Caco-2 (cell line): ENCODE measurements at regions not wholly inside any gene's neighbourhood (a gene's known extent, or its start where the extent isn't known, plus 50 kb on each side); places are given as distances from the start of the nearest gene placed in this dataset.

Source experiments
- BruUV-seq: library from RNA; stranded (reverse); fragments of 400-500 nt; replicated peaks from 2 replicates; lab custom pipeline; 2021; lab: Mats Ljungman, UMichigan
- CTCF ChIA-PET: fragments of 300-600 bp; sonication (Branson Sonifier 250); formaldehyde crosslinking; loops from one replicate; lab custom pipeline; 2022; ENCODE audit warnings: antibody characterized with exemption; lab: Charles Lee
- POLR2A ChIA-PET: fragments of 300-600 bp; sonication (Branson Sonifier 250); formaldehyde crosslinking; loops from one replicate; lab custom pipeline; 2022; ENCODE audit warnings: antibody characterized with exemption; lab: Charles Lee
- DNase-seq, 2 experiments: peaks; one replicate each; pipeline versions ENCODE4 v3.0.0 to v3.0.0-alpha.2; 2020 to 2022
- H3K27me3 ChIP-seq: replicated peaks from 2 replicates; pipeline ENCODE4 v1.6.0; 2011; ENCODE audit warnings: low read length; ENCODE audit not compliant: control insufficient read depth, insufficient read depth
- H3K36me3 ChIP-seq: 2 replicates; pipeline ENCODE4 v1.5.1; 2011; ENCODE audit warnings: low read length; ENCODE audit not compliant: control insufficient read depth, insufficient read depth
- H3K4me1 ChIP-seq: fragments of 250-450 bp; sonication (Bioruptor Pico); 2 replicates; pipeline ENCODE4 v1.5.1; 2020; ENCODE audit warnings: mild to moderate bottlenecking
- H3K4me3 ChIP-seq: 2 replicates; pipeline ENCODE4 v1.5.1; 2011; ENCODE audit warnings: low read depth, mild to moderate bottlenecking, control low read depth, low read length
- H3K9me3 ChIP-seq: fragments of 250-450 bp; sonication (Bioruptor Pico); 2 replicates; pipeline ENCODE4 v1.5.1; 2020; ENCODE audit warnings: mild to moderate bottlenecking, moderate library complexity
- H3K27ac Mint-ChIP-seq: one replicate; pipeline ENCODE4 v1.8.0; 2022; ENCODE audit warnings: mixed read lengths; ENCODE audit not compliant: unreplicated experiment
- H3K27me3 Mint-ChIP-seq: one replicate; pipeline ENCODE4 v1.8.0; 2022; ENCODE audit warnings: mixed read lengths; ENCODE audit not compliant: insufficient read depth, unreplicated experiment
- H3K36me3 Mint-ChIP-seq: one replicate; pipeline ENCODE4 v1.8.0; 2022; ENCODE audit warnings: mild to moderate bottlenecking, mixed read lengths; ENCODE audit not compliant: insufficient read depth, unreplicated experiment
- H3K4me1 Mint-ChIP-seq: one replicate; pipeline ENCODE4 v1.8.0; 2022; ENCODE audit warnings: low read depth, mixed read lengths; ENCODE audit not compliant: unreplicated experiment
- H3K4me3 Mint-ChIP-seq: one replicate; pipeline ENCODE4 v1.8.0; 2022; ENCODE audit warnings: mild to moderate bottlenecking, moderate library complexity, mixed read lengths; ENCODE audit not compliant: unreplicated experiment
- H3K9me3 Mint-ChIP-seq: one replicate; pipeline ENCODE4 v1.8.0; 2022; ENCODE audit warnings: mixed read lengths; ENCODE audit not compliant: unreplicated experiment
- CTCF ChIP-seq, 2 experiments: fragments of 200-600 bp in 1 of 2; IDR thresholded peaks; 1 replicate in 1 of 2; 2 replicates in 1 of 2; pipeline versions ENCODE4 v1.5.1 to v1.8.0; 2011 to 2022; ENCODE audit warnings: antibody characterized with exemption in 1 of 2, control low read depth in 1 of 2, inconsistent platforms in 1 of 2, low read depth in 1 of 2, low read length in 1 of 2, mild to moderate bottlenecking in 1 of 2, moderate library complexity in 1 of 2; ENCODE audit not compliant: insufficient read depth in 1 of 2, severe bottlenecking in 1 of 2, unreplicated experiment in 1 of 2
- intact Hi-C: fragments of 100-400 bp; cut with micrococcal nuclease; formaldehyde crosslinking; loops from one replicate; pipeline ENCODE4 v1.10.0; 2022; ENCODE audit not compliant: unreplicated experiment

- Histone ChIP-seq H3K27me3 (no peaks in the 10 kb centered on the region), H3K36me3 (no peaks in the 10 kb centered on the region), H3K4me3 (no peak overlapping the region), H3K9me3 (no peaks in the 10 kb centered on the region), H3K4me1 (no peaks in the 10 kb centered on the region)
- no peak for DNase-seq
- Mint-ChIP-seq H3K4me3 (no peak overlapping the region), H3K27me3 (no peaks in the 10 kb centered on the region), H3K4me1 (no peaks in the 10 kb centered on the region), H3K27ac (no peak overlapping the region), H3K9me3 (no peaks in the 10 kb centered on the region), H3K36me3 (no peaks in the 10 kb centered on the region)
- intact Hi-C loops = no loop called here
- BruUV-seq = no TSS peak
- ChIA-PET POLR2A (no interaction called here), CTCF (no interaction called here)
- TF ChIP-seq CTCF (IDR thresholded peaks at IDR 0.05; ENCODE audit: insufficient read depth in 1 of 2, low read depth in 1 of 2, low read length in 1 of 2, severe bottlenecking in 1 of 2, unreplicated experiment in 1 of 2) = no peak
Measured at GRCh38 chr12:127245009-127245408, 1022.0 kb upstream of the TMEM132C start.

GRCh38 chr12:127245437-127245836 lies 1021.5 kb upstream of the TMEM132C start:
- BruUV-seq = no TSS peak
- H3K4me3 ChIP-seq = no peak overlapping the region
- H3K4me3 Mint-ChIP-seq = no peak overlapping the region
- H3K27me3 ChIP-seq = no peaks in the 10 kb centered on the region
- intact Hi-C loops = no loop called here
- no peaks in the 10 kb centered on the region for H3K9me3 Mint-ChIP-seq
- DNase-seq = no peak
- H3K4me1 ChIP-seq = no peaks in the 10 kb centered on the region
- no peaks in the 10 kb centered on the region for H3K9me3 ChIP-seq
- no peak overlapping the region for H3K27ac Mint-ChIP-seq
- POLR2A ChIA-PET = no interaction called here
- peaks cover 2% of the 10 kb centered on the region for H3K27me3 Mint-ChIP-seq
- H3K36me3 Mint-ChIP-seq = no peaks in the 10 kb centered on the region
- H3K4me1 Mint-ChIP-seq = no peaks in the 10 kb centered on the region
- CTCF ChIA-PET = no interaction called here
- H3K36me3 ChIP-seq = no peaks in the 10 kb centered on the region
- TF ChIP-seq CTCF (IDR thresholded peaks at IDR 0.05; ENCODE audit: insufficient read depth in 1 of 2, low read depth in 1 of 2, low read length in 1 of 2, severe bottlenecking in 1 of 2, unreplicated experiment in 1 of 2) = no peak

GRCh38 chr12:127247937-127248336 lies 1019.0 kb upstream of the TMEM132C start:
- Mint-ChIP-seq H3K36me3 (no peaks in the 10 kb centered on the region), H3K4me1 (no peaks in the 10 kb centered on the region), H3K27ac (no peak overlapping the region), H3K27me3 (peaks cover 8% of the 10 kb centered on the region), H3K9me3 (no peaks in the 10 kb centered on the region), H3K4me3 (no peak overlapping the region)
- Histone ChIP-seq H3K4me3 (no peak overlapping the region), H3K9me3 (no peaks in the 10 kb centered on the region), H3K36me3 (no peaks in the 10 kb centered on the region), H3K27me3 (no peaks in the 10 kb centered on the region; the same call in 1 of the 2 replicates), H3K4me1 (no peaks in the 10 kb centered on the region)
- CTCF ChIA-PET = no interaction called here
- no peak for TF ChIP-seq CTCF (IDR thresholded peaks at IDR 0.05; ENCODE audit: insufficient read depth in 1 of 2, low read depth in 1 of 2, low read length in 1 of 2, severe bottlenecking in 1 of 2, unreplicated experiment in 1 of 2)
- POLR2A ChIA-PET = no interaction called here
- no TSS peak for BruUV-seq
- DNase-seq = no peak
- intact Hi-C loops = no loop called here
